ENCODE measurements at regions not wholly inside any gene's neighbourhood (a gene's known extent, or its start where the extent isn't known, plus 50 kb on each side); places are given as distances from the start of the nearest gene placed in this dataset.
"Not testable (repeated sequence)": the region's sequence is repeated elsewhere in the genome, so short reads cannot be mapped to it uniquely, and the experiment has no call there.

GRCh38 chr2:58387701-58388100 lies 146.6 kb upstream of the FANCL start:
- H3K4me3 ChIP-seq (ENCODE audit: low read length) = no peak overlapping the region
- TF ChIP-seq SMC3 (conservative IDR thresholded peaks at IDR 0.05; ENCODE audit: poor library complexity) (no peak), RAD21 (conservative IDR thresholded peaks at IDR 0.05) (no peak), TAF1 (IDR thresholded peaks at IDR 0.05; ENCODE audit: low read depth) (no peak), EP300 (conservative IDR thresholded peaks at IDR 0.05; ENCODE audit: poor library complexity, severe bottlenecking) (no peak), MXI1 (conservative IDR thresholded peaks at IDR 0.05; ENCODE audit: poor library complexity, severe bottlenecking) (no peak)
- TF ChIP-seq, protein P1, sequence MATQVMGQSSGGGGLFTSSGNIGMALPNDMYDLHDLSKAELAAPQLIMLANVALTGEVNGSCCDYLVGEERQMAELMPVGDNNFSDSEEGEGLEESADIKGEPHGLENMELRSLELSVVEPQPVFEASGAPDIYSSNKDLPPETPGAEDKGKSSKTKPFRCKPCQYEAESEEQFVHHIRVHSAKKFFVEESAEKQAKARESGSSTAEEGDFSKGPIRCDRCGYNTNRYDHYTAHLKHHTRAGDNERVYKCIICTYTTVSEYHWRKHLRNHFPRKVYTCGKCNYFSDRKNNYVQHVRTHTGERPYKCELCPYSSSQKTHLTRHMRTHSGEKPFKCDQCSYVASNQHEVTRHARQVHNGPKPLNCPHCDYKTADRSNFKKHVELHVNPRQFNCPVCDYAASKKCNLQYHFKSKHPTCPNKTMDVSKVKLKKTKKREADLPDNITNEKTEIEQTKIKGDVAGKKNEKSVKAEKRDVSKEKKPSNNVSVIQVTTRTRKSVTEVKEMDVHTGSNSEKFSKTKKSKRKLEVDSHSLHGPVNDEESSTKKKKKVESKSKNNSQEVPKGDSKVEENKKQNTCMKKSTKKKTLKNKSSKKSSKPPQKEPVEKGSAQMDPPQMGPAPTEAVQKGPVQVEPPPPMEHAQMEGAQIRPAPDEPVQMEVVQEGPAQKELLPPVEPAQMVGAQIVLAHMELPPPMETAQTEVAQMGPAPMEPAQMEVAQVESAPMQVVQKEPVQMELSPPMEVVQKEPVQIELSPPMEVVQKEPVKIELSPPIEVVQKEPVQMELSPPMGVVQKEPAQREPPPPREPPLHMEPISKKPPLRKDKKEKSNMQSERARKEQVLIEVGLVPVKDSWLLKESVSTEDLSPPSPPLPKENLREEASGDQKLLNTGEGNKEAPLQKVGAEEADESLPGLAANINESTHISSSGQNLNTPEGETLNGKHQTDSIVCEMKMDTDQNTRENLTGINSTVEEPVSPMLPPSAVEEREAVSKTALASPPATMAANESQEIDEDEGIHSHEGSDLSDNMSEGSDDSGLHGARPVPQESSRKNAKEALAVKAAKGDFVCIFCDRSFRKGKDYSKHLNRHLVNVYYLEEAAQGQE (IDR thresholded peaks at IDR 0.05; ENCODE audit: borderline replicate concordance) = no peak
- no peak overlapping the region for H3K4me2 ChIP-seq (ENCODE audit: low read length)
- H3K79me2 ChIP-seq (replicated peaks; ENCODE audit: insufficient read depth, low read length) = no peaks in the 10 kb centered on the region
- H3K27ac ChIP-seq (ENCODE audit: low read length) = no peak overlapping the region
- no peaks in the 10 kb centered on the region for H3K27me3 ChIP-seq (ENCODE audit: insufficient read depth, low read depth, low read length)
- no peak overlapping the region for H3K9ac ChIP-seq (ENCODE audit: low read length)
- no peaks in the 10 kb centered on the region for H4K20me1 ChIP-seq (ENCODE audit: insufficient read depth)
- no peak overlapping the region for H2AFZ ChIP-seq (ENCODE audit: low read depth, low read length)
- H3K36me3 ChIP-seq (ENCODE audit: insufficient read depth, low read length) = no peaks in the 10 kb centered on the region
- H3K9me3 ChIP-seq (ENCODE audit: low read length) = no peaks in the 10 kb centered on the region
- no peaks in the 10 kb centered on the region for H3K9me2 ChIP-seq (ENCODE audit: insufficient read depth, low read length)
- no peaks in the 10 kb centered on the region for H3F3A ChIP-seq (ENCODE audit: insufficient read depth, low read length, poor library complexity, severe bottlenecking)

- not testable (repeated sequence) for H2AFZ ChIP-seq (ENCODE audit: low read depth, low read length); H3K9ac ChIP-seq (ENCODE audit: low read length); H3K27ac ChIP-seq (ENCODE audit: low read length); H3K36me3 ChIP-seq (ENCODE audit: insufficient read depth, low read length); H3F3A ChIP-seq (ENCODE audit: insufficient read depth, low read length, poor library complexity, severe bottlenecking); H4K20me1 ChIP-seq (ENCODE audit: insufficient read depth); H3K9me3 ChIP-seq (ENCODE audit: low read length); H3K27me3 ChIP-seq (ENCODE audit: insufficient read depth, low read depth, low read length); H3K79me2 ChIP-seq (replicated peaks; ENCODE audit: insufficient read depth, low read length); H3K4me3 ChIP-seq (ENCODE audit: low read length); H3K4me2 ChIP-seq (ENCODE audit: low read length); H3K9me2 ChIP-seq (ENCODE audit: insufficient read depth, low read length)
Measured at GRCh38 chr2:58386904-58387303, 145.8 kb upstream of the FANCL start.

DNA sequence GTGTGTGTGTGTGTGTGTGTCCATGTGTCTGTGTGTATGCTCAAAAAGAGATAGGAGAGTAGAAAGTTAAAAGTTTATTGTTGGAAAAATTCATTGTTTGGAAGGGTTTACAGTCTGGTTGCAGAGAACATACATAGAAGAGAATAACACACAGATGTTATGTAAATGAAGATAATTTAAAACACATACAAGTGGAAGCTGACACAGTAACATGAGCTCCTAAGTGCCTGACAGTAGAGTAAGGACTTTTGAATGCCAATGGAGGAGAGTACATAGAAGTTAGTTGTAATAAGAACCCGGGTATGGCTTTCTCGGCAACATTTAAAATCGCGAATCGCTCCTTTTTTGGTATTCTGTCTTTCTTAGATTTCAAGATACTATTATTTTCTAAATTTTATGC lies 137.0 kb upstream of the FANCL start:
- Histone ChIP-seq H2AFZ (ENCODE audit: low read depth, low read length) (no peak overlapping the region), H3K27me3 (ENCODE audit: insufficient read depth, low read depth, low read length) (no peaks in the 10 kb centered on the region), H3K36me3 (ENCODE audit: insufficient read depth, low read length) (no peaks in the 10 kb centered on the region), H3F3A (ENCODE audit: insufficient read depth, low read length, poor library complexity, severe bottlenecking) (no peaks in the 10 kb centered on the region), H4K20me1 (ENCODE audit: insufficient read depth) (no peaks in the 10 kb centered on the region), H3K27ac (ENCODE audit: low read length) (no peak overlapping the region), H3K9me3 (ENCODE audit: low read length) (no peaks in the 10 kb centered on the region), H3K4me3 (ENCODE audit: low read length) (no peak overlapping the region), H3K9me2 (ENCODE audit: insufficient read depth, low read length) (no peaks in the 10 kb centered on the region), H3K9ac (ENCODE audit: low read length) (no peak overlapping the region), H3K79me2 (replicated peaks; ENCODE audit: insufficient read depth, low read length) (no peaks in the 10 kb centered on the region), H3K4me2 (ENCODE audit: low read length) (no peak overlapping the region)
- no peak for TF ChIP-seq TAF1 (IDR thresholded peaks at IDR 0.05; ENCODE audit: low read depth)
- no peak for TF ChIP-seq EP300 (conservative IDR thresholded peaks at IDR 0.05; ENCODE audit: poor library complexity, severe bottlenecking)
- no peak for TF ChIP-seq POLR2AphosphoS5 (IDR thresholded peaks at IDR 0.05)
- TF ChIP-seq, protein P1 (IDR thresholded peaks at IDR 0.05; ENCODE audit: borderline replicate concordance) = no peak
- TF ChIP-seq, protein P2, sequence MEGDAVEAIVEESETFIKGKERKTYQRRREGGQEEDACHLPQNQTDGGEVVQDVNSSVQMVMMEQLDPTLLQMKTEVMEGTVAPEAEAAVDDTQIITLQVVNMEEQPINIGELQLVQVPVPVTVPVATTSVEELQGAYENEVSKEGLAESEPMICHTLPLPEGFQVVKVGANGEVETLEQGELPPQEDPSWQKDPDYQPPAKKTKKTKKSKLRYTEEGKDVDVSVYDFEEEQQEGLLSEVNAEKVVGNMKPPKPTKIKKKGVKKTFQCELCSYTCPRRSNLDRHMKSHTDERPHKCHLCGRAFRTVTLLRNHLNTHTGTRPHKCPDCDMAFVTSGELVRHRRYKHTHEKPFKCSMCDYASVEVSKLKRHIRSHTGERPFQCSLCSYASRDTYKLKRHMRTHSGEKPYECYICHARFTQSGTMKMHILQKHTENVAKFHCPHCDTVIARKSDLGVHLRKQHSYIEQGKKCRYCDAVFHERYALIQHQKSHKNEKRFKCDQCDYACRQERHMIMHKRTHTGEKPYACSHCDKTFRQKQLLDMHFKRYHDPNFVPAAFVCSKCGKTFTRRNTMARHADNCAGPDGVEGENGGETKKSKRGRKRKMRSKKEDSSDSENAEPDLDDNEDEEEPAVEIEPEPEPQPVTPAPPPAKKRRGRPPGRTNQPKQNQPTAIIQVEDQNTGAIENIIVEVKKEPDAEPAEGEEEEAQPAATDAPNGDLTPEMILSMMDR (IDR thresholded peaks at IDR 0.05; ENCODE audit: poor library complexity, severe bottlenecking) = no peak
